ENCODE measurements at regions not wholly inside any gene's neighbourhood (a gene's known extent, or its start where the extent isn't known, plus 50 kb on each side); places are given as distances from the start of the nearest gene placed in this dataset.

DNA sequence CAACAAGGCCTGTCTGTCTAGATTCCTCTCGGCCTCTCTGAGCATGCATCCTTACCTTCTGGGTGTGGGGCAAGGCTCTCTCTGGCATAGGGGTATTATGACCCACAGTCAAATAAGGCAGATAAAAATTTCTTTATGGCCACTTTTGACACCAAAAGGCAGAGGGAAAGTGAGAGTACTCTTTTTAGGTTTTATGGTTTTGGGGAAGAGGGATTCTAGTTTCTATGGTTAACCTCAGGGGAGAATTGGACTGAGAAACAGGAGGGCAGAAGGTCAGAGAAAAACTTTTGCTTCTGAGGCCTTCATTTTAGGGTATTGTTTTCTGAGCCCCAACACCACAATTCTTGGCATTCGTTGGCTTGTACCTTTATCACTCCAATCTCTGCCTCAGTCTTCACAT is 70.0 kb upstream of the CCDC54 start:
- H3K4me3 ChIP-seq (ENCODE audit: low read depth, low read length), result no peak overlapping the region
- TF ChIP-seq CTCF (IDR thresholded peaks at IDR 0.05; ENCODE audit: control insufficient read depth, extremely low read depth, insufficient read depth), result no peak
- DNase-seq (ENCODE audit: low read depth), result no peak

DNA sequence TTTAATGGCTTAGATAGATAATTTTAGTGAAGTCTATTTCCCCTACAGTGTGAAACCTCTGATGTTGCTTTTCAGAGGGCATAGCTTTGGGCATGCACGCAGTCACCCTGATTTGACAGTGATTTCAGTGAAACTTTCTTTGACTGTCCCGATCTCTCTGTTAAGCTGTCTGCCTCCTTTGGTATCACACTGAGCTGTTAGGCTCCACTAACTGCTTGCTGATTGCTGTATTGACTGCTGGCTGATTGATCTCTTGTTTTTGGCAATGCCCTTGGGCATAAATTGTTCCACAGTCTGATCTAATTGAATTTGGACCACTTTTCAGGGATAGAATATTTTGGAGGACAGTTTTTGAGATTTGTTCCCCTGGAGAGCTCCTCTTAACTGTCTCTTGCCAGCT is 68.5 kb upstream of the CCDC54 start:
- H3K4me3 ChIP-seq (ENCODE audit: low read depth, low read length), result no peak overlapping the region
- no peak for DNase-seq (ENCODE audit: low read depth)
- TF ChIP-seq CTCF (IDR thresholded peaks at IDR 0.05; ENCODE audit: control insufficient read depth, extremely low read depth, insufficient read depth), result no peak

DNA sequence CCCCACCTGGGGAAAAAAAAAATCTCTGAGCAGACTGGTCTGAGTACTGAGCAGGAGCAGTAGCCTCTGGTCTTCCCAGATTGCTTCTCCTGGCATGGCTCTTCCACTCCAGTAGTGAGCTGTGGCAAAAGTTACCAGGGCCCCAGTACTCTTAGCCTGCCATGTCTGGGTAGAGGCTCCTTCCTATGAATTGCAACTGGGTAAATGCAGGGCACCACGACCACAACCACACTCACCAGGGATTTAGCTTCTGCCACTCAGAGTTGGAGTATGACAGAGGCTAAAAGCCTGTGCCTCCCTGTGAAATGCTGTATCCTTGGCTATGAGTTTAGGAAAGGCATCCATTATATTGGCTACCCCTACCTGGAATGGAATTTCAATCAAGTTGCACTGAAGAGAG is 67.9 kb upstream of the CCDC54 start:
- no peak overlapping the region for H3K4me3 ChIP-seq (ENCODE audit: low read depth, low read length)
- TF ChIP-seq CTCF (IDR thresholded peaks at IDR 0.05; ENCODE audit: control insufficient read depth, extremely low read depth, insufficient read depth), result no peak
- DNase-seq (ENCODE audit: low read depth), result no peak

GRCh38 chr3:107313711-107314110 is 63.5 kb upstream of the CCDC54 start:
- TF ChIP-seq CTCF (IDR thresholded peaks at IDR 0.05; ENCODE audit: control insufficient read depth, extremely low read depth, insufficient read depth), result no peak
- no peak overlapping the region for H3K4me3 ChIP-seq (ENCODE audit: low read depth, low read length)
- DNase-seq (ENCODE audit: low read depth), result no peak

- no peak for DNase-seq (ENCODE audit: low read depth)
- no peak overlapping the region for H3K4me3 ChIP-seq (ENCODE audit: low read depth, low read length)
- TF ChIP-seq CTCF (IDR thresholded peaks at IDR 0.05; ENCODE audit: control insufficient read depth, extremely low read depth, insufficient read depth), result no peak
Measured at GRCh38 chr3:107315141-107315540, 62.1 kb upstream of the CCDC54 start.

DNA sequence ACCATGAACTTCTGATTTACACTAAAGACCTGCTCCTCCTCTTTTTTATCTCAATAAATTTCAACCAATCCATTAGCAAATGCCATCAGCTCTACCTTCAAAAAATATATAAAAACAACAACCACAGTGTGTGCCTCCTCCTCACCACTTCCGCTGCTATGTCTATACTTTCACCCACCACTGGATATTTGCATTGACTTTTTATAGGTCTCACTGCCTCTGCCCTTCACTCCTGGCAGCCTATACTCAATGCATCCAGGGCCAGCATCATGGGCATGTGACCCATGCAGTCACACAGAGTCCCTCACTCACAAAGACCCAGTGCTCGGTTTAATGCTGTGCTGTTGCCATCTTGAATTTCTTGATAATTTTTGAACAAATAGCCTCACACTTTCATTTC is 53.5 kb upstream of the CCDC54 start:
- DNase-seq (ENCODE audit: low read depth), result no peak
- TF ChIP-seq CTCF (IDR thresholded peaks at IDR 0.05; ENCODE audit: control insufficient read depth, extremely low read depth, insufficient read depth), result no peak
- no peak overlapping the region for H3K4me3 ChIP-seq (ENCODE audit: low read depth, low read length)

DNA sequence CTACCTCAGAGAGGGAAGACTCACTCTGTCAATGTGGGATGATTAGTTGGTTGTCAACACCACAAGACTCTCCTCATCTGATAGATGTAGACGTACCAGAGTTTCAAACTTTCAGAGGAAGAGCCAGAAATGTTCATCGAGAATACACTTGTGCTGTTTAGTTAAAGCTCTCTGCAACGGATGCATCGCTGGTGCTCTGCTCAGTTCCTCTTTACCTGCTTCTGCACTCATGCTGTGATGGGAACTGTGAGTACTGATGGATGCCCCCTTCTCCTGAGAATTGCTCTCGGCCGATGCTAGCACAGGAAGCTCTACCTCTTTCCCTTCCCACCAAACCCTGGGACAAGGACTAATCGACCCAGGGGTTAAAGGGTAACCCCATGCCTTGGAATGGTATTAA is 51.8 kb upstream of the CCDC54 start:
- TF ChIP-seq CTCF (IDR thresholded peaks at IDR 0.05; ENCODE audit: control insufficient read depth, extremely low read depth, insufficient read depth), result no peak
- H3K4me3 ChIP-seq (ENCODE audit: low read depth, low read length), result no peak overlapping the region
- DNase-seq (ENCODE audit: low read depth), result no peak

Measured in LNCaP clone FGC (cell line).